WTC11 (cell line): ENCODE measurements at regions not wholly inside any gene's neighbourhood (a gene's known extent, or its start where the extent isn't known, plus 50 kb on each side); places are given as distances from the start of the nearest gene placed in this dataset.

ENCODE experiments used
- ATAC-seq: fragments of 200-7000 bp; cut with Tn5 transposase; 2 replicates; pipeline ENCODE4 v1.10.0; 2021; ENCODE audit warnings: mild to moderate bottlenecking, moderate library complexity
- CTCF ChIA-PET: fragments of 300-600 bp; sonication (Branson Sonifier 250); formaldehyde crosslinking; loops from one replicate; lab custom pipeline; 2021; ENCODE audit warnings: antibody characterized with exemption; lab: Charles Lee
- POLR2A ChIA-PET: fragments of 350-600 bp; sonication (Branson Sonifier 250); formaldehyde crosslinking; loops from one replicate; lab custom pipeline; 2021; ENCODE audit warnings: antibody characterized with exemption; lab: Charles Lee
- DNase-seq: peaks from one replicate; pipeline ENCODE4 v3.0.0; 2021; ENCODE audit warnings: low spot score
- H3K27ac Mint-ChIP-seq: 2 replicates; pipeline ENCODE4 v1.8.0; 2021; ENCODE audit warnings: mixed read lengths
- H3K27me3 Mint-ChIP-seq: 2 replicates; pipeline ENCODE4 v1.8.0; 2021; ENCODE audit warnings: low read depth, mild to moderate bottlenecking, moderate library complexity, mixed read lengths
- H3K36me3 Mint-ChIP-seq: 2 replicates; pipeline ENCODE4 v1.8.0; 2021; ENCODE audit warnings: mixed read lengths
- H3K4me1 Mint-ChIP-seq: 2 replicates; pipeline ENCODE4 v1.8.0; 2022; ENCODE audit warnings: mixed read lengths
- H3K4me3 Mint-ChIP-seq: 2 replicates; pipeline ENCODE4 v1.8.0; 2021; ENCODE audit warnings: mild to moderate bottlenecking, moderate library complexity, mixed read lengths
- H3K9me3 Mint-ChIP-seq: 2 replicates; pipeline ENCODE4 v1.8.0; 2021; ENCODE audit warnings: mixed read lengths
- ATF1 ChIP-seq: sonication (generic); formaldehyde crosslinking; IDR thresholded peaks from 2 replicates; pipeline ENCODE4 v1.8.1; 2023; ENCODE audit warnings: mild to moderate bottlenecking, moderate library complexity, missing genetic modification reagents
- ATF3 ChIP-seq: sonication (generic); formaldehyde crosslinking; conservative IDR thresholded peaks from 2 replicates; pipeline ENCODE4 v1.8.1; 2022; ENCODE audit warnings: mild to moderate bottlenecking, missing genetic modification reagents
- ATF6 ChIP-seq: sonication (generic); formaldehyde crosslinking; IDR thresholded peaks from 2 replicates; pipeline ENCODE4 v1.8.1; 2023; ENCODE audit warnings: mild to moderate bottlenecking, missing genetic modification reagents
- E2F1 ChIP-seq: sonication (generic); formaldehyde crosslinking; IDR thresholded peaks from 2 replicates; pipeline ENCODE4 v1.8.0; 2022; ENCODE audit warnings: mild to moderate bottlenecking, missing genetic modification reagents
- E2F5 ChIP-seq: sonication (generic); formaldehyde crosslinking; IDR thresholded peaks from 2 replicates; pipeline ENCODE4 v1.8.1; 2022; ENCODE audit warnings: mild to moderate bottlenecking, moderate library complexity, missing genetic modification reagents
- ERG ChIP-seq: fragments of 250-450 bp; sonication (Bioruptor Pico); IDR thresholded peaks from 2 replicates; pipeline ENCODE4 v1.8.0; 2021; ENCODE audit warnings: mild to moderate bottlenecking
- GTF2I ChIP-seq: fragments of 250-450 bp; sonication (Bioruptor Pico); conservative IDR thresholded peaks from 2 replicates; pipeline ENCODE4 v1.4.0; 2021; ENCODE audit warnings: mild to moderate bottlenecking
- HMGXB4 ChIP-seq: sonication (generic); formaldehyde crosslinking; IDR thresholded peaks from 2 replicates; pipeline ENCODE4 v1.8.1; 2023; ENCODE audit warnings: mild to moderate bottlenecking, moderate library complexity, missing genetic modification reagents
- JUN ChIP-seq: sonication (generic); formaldehyde crosslinking; IDR thresholded peaks from 2 replicates; pipeline ENCODE4 v1.8.0; 2023; ENCODE audit warnings: mild to moderate bottlenecking, missing genetic modification reagents
- MXD4 ChIP-seq: fragments of 250-450 bp; sonication (Bioruptor Pico); IDR thresholded peaks from 2 replicates; pipeline ENCODE4 v1.8.0; 2021; ENCODE audit warnings: mild to moderate bottlenecking, moderate library complexity, borderline replicate concordance
- NFATC4 ChIP-seq: fragments of 250-450 bp; sonication (Bioruptor Pico); IDR thresholded peaks from 2 replicates; pipeline ENCODE4 v1.9.0; 2021; ENCODE audit warnings: mild to moderate bottlenecking
- STAT6 ChIP-seq: sonication (generic); formaldehyde crosslinking; conservative IDR thresholded peaks from 2 replicates; pipeline ENCODE4 v1.8.1; 2023; ENCODE audit warnings: mild to moderate bottlenecking, low read depth, missing genetic modification reagents, moderate library complexity
- USF2 ChIP-seq: sonication (generic); formaldehyde crosslinking; IDR thresholded peaks from 2 replicates; pipeline ENCODE4 v1.8.1; 2023; ENCODE audit warnings: mild to moderate bottlenecking, missing genetic modification reagents, moderate library complexity
- ZNF138 ChIP-seq: sonication (generic); formaldehyde crosslinking; conservative IDR thresholded peaks from 2 replicates; pipeline ENCODE4 v1.8.1; 2022; ENCODE audit warnings: mild to moderate bottlenecking, moderate library complexity, missing genetic modification reagents
- ZNF396 ChIP-seq: fragments of 250-450 bp; sonication (Bioruptor Pico); IDR thresholded peaks from 2 replicates; pipeline ENCODE4 v1.8.0; 2021; ENCODE audit warnings: mild to moderate bottlenecking, moderate library complexity, borderline replicate concordance

GRCh38 chr16:63720848-63721247 is 1401.0 kb downstream of the CDH11 start (continued):
- no peak for TF ChIP-seq ATF3 (CRISPR knock-in tag)
- TF ChIP-seq ZNF138 (CRISPR knock-in tag), result no peak
- TF ChIP-seq STAT6, result no peak
- TF ChIP-seq ATF1 (CRISPR knock-in tag), result no peak

- DNase-seq (no peak), ATAC-seq (no peak)
- Mint-ChIP-seq H3K4me1 (peaks cover 8% of the 10 kb centered on the region), H3K27me3 (no peaks in the 10 kb centered on the region; the same call in 1 of the 2 replicates), H3K36me3 (peaks cover 8% of the 10 kb centered on the region; the same call in 1 of the 2 replicates), H3K4me3 (no peak overlapping the region), H3K9me3 (peaks cover 10% of the 10 kb centered on the region), H3K27ac (no peak overlapping the region)
- CTCF ChIA-PET, result no interaction called here
- TF ChIP-seq ATF6 (no peak), HMGXB4 (CRISPR knock-in tag) (no peak), USF2 (CRISPR knock-in tag) (no peak), GTF2I (CRISPR knock-in tag) (no peak), STAT6 (no peak), JUN (CRISPR knock-in tag) (no peak), ERG (CRISPR knock-in tag) (no peak), E2F5 (CRISPR knock-in tag) (no peak), MXD4 (no peak), NFATC4 (CRISPR knock-in tag) (no peak), ZNF396 (CRISPR knock-in tag) (no peak), E2F1 (CRISPR knock-in tag) (no peak)
- TF ChIP-seq, all 79 proteins: peak for 0
- POLR2A ChIA-PET, result no interaction called here
These were observed 1401.9 kb downstream of the CDH11 start for GRCh38 chr16:63719926-63720325.
